Left lung (tissue), 4 donors: ENCODE measurements at regions not wholly inside any gene's neighbourhood (a gene's known extent, or its start where the extent isn't known, plus 50 kb on each side); places are given as distances from the start of the nearest gene placed in this dataset.

Experiments used
- ATAC-seq: fragments of 200-7000 bp; cut with Tn5 transposase; one replicate; pipeline ENCODE4 v1.9.1; 2020; ENCODE audit warnings: moderate library complexity
- DNase-seq, 4 donors: peaks; one replicate each; pipeline ENCODE4 v3.0.0-alpha.2; 2013 to 2020
- H3K27ac ChIP-seq, 2 donors: fragments of 200-600 bp; sonication (generic) in 1 of 2; one replicate each; pipeline versions ENCODE4 v1.5.0 to v1.8.0; 2020 to 2021
- H3K27me3 ChIP-seq, 2 donors: fragments of 200-600 bp; sonication (generic) in 1 of 2; one replicate each; pipeline versions ENCODE4 v1.5.0 to v1.8.0; 2020 to 2021
- H3K36me3 ChIP-seq, 2 donors: fragments of 200-600 bp; sonication (generic) in 1 of 2; one replicate each; pipeline versions ENCODE4 v1.5.0 to v1.8.0; 2020 to 2021
- H3K4me1 ChIP-seq, 2 donors: fragments of 200-600 bp; one replicate each; pipeline ENCODE4 v1.8.0; 2021
- H3K4me3 ChIP-seq, 2 donors: fragments of 200-600 bp; sonication (generic) in 1 of 2; one replicate each; pipeline versions ENCODE4 v1.5.0 to v1.8.0; 2020 to 2021; ENCODE audit warnings: mild to moderate bottlenecking in 1 of 2
- H3K9me3 ChIP-seq, 2 donors: fragments of 200-600 bp; sonication (generic) in 1 of 2; one replicate each; pipeline versions ENCODE4 v1.5.0 to v1.8.0; 2020 to 2021
- intact Hi-C, 2 donors: fragments of 100-400 bp; cut with DNase I; formaldehyde crosslinking; loops; one replicate each; pipeline versions ENCODE4 v1.11.2 to v1.14.2; 2022
- TF ChIP-seq, protein P1 (sequence below), 2 donors: fragments of 200-600 bp; sonication (generic) in 1 of 2; IDR thresholded peaks; one replicate each; pipeline versions ENCODE4 v1.5.0 to v1.8.0; 2021; ENCODE audit warnings: antibody characterized with exemption in 2 of 2
- donor health status: DM: no; HTN: yes; CAD: no.
- donor health status: DM: no; HTN: no; CAD: no.

DNA sequence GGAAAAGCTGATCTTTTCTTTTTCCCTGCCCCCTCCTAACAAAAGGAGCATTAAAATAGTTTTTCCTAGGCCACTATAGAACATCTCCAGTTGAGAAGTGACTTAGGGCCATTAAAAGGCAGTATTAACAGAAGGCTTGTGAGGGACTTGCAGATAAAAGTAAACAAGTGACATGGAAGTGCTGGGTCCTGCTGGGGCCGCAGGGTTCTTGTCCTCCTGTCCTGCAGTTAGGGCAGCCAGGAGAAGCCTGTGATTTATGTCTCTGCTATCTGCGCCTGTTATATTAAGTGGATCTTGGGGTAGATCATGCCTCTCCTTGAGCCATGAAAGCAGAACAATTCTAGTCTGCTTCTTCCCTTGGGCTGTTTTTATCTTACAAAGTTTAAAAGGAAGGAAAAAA is 271.4 kb upstream of the C11orf87 start:
- intact Hi-C loops: no loop called here
- no peak for DNase-seq

DNA sequence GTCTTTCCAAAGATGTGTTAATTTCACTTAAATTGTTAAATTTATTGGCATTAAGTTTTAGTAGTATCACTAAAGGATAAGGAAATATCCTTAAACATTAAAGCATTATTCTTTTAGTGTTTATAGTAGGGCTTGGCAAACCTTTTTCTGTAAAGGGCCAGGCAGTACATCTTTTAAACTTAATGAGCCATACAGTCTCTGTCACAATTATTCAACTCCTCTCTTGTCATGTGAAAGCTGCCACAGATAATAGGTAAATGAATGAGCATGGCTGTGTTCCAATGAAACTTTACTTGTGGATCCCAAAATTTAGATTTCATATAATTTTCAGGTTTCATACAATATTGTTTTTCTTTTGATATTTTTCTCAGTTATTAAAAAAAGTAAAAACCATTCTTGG is 268.2 kb upstream of the C11orf87 start:
- TF ChIP-seq, protein P1, sequence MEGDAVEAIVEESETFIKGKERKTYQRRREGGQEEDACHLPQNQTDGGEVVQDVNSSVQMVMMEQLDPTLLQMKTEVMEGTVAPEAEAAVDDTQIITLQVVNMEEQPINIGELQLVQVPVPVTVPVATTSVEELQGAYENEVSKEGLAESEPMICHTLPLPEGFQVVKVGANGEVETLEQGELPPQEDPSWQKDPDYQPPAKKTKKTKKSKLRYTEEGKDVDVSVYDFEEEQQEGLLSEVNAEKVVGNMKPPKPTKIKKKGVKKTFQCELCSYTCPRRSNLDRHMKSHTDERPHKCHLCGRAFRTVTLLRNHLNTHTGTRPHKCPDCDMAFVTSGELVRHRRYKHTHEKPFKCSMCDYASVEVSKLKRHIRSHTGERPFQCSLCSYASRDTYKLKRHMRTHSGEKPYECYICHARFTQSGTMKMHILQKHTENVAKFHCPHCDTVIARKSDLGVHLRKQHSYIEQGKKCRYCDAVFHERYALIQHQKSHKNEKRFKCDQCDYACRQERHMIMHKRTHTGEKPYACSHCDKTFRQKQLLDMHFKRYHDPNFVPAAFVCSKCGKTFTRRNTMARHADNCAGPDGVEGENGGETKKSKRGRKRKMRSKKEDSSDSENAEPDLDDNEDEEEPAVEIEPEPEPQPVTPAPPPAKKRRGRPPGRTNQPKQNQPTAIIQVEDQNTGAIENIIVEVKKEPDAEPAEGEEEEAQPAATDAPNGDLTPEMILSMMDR (IDR thresholded peaks at IDR 0.05): no peak
- Histone ChIP-seq H3K27me3 (no peaks in the 10 kb centered on the region), H3K4me1 (no peaks in the 10 kb centered on the region), H3K36me3 (no peaks in the 10 kb centered on the region), H3K27ac (no peak overlapping the region), H3K4me3 (no peak overlapping the region), H3K9me3 (peaks cover 0 to 8% of the 10 kb centered on the region in 2 donors)
- ATAC-seq (no peak), DNase-seq (no peak)
- intact Hi-C loops: no loop called here

More for the DNA sequence above, 271.4 kb upstream of the C11orf87 start:
- Histone ChIP-seq H3K27ac (no peak overlapping the region), H3K4me3 (no peak overlapping the region), H3K36me3 (no peaks in the 10 kb centered on the region), H3K4me1 (no peaks in the 10 kb centered on the region), H3K9me3 (no peaks in the 10 kb centered on the region), H3K27me3 (no peaks in the 10 kb centered on the region)
- no peak for ATAC-seq
- TF ChIP-seq, protein P1 (IDR thresholded peaks at IDR 0.05): no peak

DNA sequence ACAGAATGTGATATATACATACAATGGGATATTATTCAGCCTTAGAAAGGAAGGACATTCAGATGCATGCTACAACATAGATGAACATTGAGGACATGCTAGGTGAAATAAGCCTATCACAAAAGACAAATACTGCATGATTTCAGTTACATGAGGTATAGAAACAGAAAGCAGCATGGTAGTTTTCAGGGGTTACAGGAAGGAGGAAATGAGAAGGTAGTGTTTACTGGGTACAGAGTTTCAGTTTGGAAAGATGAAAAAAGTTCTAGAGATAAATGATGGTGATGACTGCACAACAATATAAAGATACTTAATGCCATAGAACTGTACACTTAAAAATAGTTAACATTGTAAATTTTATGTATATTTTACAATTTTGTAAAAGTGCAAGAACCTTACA is 266.7 kb upstream of the C11orf87 start:
- Histone ChIP-seq H3K4me3 (no peak overlapping the region), H3K27ac (no peak overlapping the region), H3K4me1 (no peaks in the 10 kb centered on the region), H3K27me3 (no peaks in the 10 kb centered on the region), H3K36me3 (no peaks in the 10 kb centered on the region), H3K9me3 (peaks cover 0 to 17% of the 10 kb centered on the region in 2 donors)
- no peak for ATAC-seq
- TF ChIP-seq, protein P1 (IDR thresholded peaks at IDR 0.05): no peak
- no peak for DNase-seq
- intact Hi-C loops: no loop called here

DNA sequence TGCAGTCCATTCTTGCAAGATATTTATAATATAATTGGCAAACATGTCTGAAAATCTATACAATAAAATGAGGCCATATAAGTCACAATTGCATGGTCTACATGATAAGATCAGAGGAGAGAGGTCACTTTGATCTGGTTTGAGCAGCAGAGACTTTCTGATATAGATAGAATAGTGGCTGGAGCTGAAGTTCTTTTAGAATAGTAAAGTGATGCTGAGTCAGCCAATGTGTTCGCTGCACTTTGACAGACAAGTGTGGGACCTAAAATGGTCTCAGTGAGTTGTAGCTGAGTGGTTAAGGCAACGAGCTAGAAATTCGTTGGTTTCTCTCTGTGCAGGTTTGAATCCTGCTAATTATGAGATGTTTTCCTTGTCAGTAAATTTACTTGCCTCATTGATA is 257.0 kb upstream of the C11orf87 start:
- TF ChIP-seq, protein P1 (IDR thresholded peaks at IDR 0.05): no peak
- H3K4me3 ChIP-seq: no peak overlapping the region
- intact Hi-C loops: no loop called here
- H3K9me3 ChIP-seq: peaks cover 0 to 5% of the 10 kb centered on the region in 2 donors
- no peaks in the 10 kb centered on the region for H3K4me1 ChIP-seq
- DNase-seq (no peak), ATAC-seq (no peak)
- H3K27me3 ChIP-seq: no peaks in the 10 kb centered on the region
- no peaks in the 10 kb centered on the region for H3K36me3 ChIP-seq
- H3K27ac ChIP-seq: no peak overlapping the region

DNA sequence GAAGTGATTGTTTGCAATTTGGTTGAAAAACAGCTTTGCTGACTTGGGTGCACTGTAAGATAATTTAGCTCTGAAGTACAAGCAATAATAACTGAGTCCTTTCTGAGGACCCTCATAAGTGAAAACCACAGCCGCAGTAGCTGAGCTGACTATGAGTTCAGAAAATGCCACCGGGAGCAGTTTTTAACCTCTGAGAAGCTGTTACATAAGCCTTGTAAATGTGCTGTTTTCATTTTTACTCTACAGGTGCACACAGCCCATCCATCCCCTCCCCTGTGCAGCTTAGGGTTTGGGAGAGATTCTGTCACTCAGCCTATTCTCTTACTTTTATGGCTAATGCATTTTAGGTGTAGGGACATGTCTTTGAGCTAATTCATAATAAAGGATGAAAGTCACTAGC is 255.5 kb upstream of the C11orf87 start:
- no peak overlapping the region for H3K4me3 ChIP-seq
- no peaks in the 10 kb centered on the region for H3K9me3 ChIP-seq
- H3K4me1 ChIP-seq: no peaks in the 10 kb centered on the region
- H3K27ac ChIP-seq: no peak overlapping the region
- intact Hi-C loops: no loop called here
- no peaks in the 10 kb centered on the region for H3K36me3 ChIP-seq
- no peak for DNase-seq
- TF ChIP-seq, protein P1 (IDR thresholded peaks at IDR 0.05): no peak
- ATAC-seq: no peak
- no peaks in the 10 kb centered on the region for H3K27me3 ChIP-seq
